Sigmoid colon (tissue), 4 donors: ENCODE measurements at regions not wholly inside any gene's neighbourhood (a gene's known extent, or its start where the extent isn't known, plus 50 kb on each side); places are given as distances from the start of the nearest gene placed in this dataset.

ENCODE experiments used
- EP300 ChIP-seq, 4 donors: sonication (generic); formaldehyde crosslinking; IDR thresholded peaks; one replicate each; pipeline ENCODE4 v1.6.1; 2017; ENCODE audit warnings: antibody characterized with exemption in 4 of 4
- POLR2A ChIP-seq, 2 donors: fragments of 450-650 bp; IDR thresholded peaks; one replicate each; pipeline ENCODE4 v1.6.1; 2016; ENCODE audit warnings: antibody characterized with exemption in 2 of 2, mild to moderate bottlenecking in 2 of 2, moderate library complexity in 2 of 2
- POLR2AphosphoS5 ChIP-seq, 4 donors: sonication (generic); formaldehyde crosslinking; IDR thresholded peaks; one replicate each; pipeline ENCODE4 v1.6.1; 2017; ENCODE audit warnings: antibody characterized with exemption in 4 of 4
- TF ChIP-seq, protein P1 (sequence below), 4 experiments: fragments of 450-650 bp in 3 of 4; fragments of 200-600 bp in 1 of 4; IDR thresholded peaks; one replicate each; pipeline ENCODE4 v1.5.1; 2016 to 2019; ENCODE audit warnings: antibody characterized with exemption in 4 of 4, mild to moderate bottlenecking in 3 of 4, moderate library complexity in 2 of 4

DNA sequence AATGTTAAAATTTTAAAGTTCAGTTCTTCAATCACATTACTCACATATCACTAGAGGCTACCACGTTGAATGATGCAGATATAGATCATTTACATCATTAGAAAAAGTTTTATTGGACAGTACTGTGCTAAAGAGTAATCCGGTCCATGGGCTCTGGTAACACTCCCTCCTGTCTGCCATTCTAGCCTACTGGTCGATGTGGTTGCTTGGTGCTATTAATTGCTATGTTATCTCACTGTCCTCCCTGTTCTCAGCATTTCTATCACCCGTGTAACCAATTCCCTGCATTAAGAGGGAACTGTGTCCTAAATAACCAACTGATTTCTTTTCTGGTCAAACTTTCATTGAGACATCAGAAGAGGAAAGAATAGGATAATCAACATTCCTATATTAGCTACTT lies 347.5 kb upstream of the RBMS3 start:
- TF ChIP-seq, protein P1, sequence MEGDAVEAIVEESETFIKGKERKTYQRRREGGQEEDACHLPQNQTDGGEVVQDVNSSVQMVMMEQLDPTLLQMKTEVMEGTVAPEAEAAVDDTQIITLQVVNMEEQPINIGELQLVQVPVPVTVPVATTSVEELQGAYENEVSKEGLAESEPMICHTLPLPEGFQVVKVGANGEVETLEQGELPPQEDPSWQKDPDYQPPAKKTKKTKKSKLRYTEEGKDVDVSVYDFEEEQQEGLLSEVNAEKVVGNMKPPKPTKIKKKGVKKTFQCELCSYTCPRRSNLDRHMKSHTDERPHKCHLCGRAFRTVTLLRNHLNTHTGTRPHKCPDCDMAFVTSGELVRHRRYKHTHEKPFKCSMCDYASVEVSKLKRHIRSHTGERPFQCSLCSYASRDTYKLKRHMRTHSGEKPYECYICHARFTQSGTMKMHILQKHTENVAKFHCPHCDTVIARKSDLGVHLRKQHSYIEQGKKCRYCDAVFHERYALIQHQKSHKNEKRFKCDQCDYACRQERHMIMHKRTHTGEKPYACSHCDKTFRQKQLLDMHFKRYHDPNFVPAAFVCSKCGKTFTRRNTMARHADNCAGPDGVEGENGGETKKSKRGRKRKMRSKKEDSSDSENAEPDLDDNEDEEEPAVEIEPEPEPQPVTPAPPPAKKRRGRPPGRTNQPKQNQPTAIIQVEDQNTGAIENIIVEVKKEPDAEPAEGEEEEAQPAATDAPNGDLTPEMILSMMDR (IDR thresholded peaks at IDR 0.05) = no peak
- TF ChIP-seq POLR2AphosphoS5 (IDR thresholded peaks at IDR 0.05) (no peak), POLR2A (IDR thresholded peaks at IDR 0.05) (no peak), EP300 (IDR thresholded peaks at IDR 0.05) (no peak)
